Liver (tissue), 3 donors: ENCODE measurements at regions not wholly inside any gene's neighbourhood (a gene's known extent, or its start where the extent isn't known, plus 50 kb on each side); places are given as distances from the start of the nearest gene placed in this dataset.

Source experiments
- REST ChIP-seq: IDR thresholded peaks from 2 replicates; pipeline ENCODE4 v1.6.1; 2016; ENCODE audit warnings: antibody characterized with exemption, mild to moderate bottlenecking
- SP1 ChIP-seq: IDR thresholded peaks from 2 replicates; pipeline ENCODE4 v1.6.1; 2018; ENCODE audit warnings: antibody characterized with exemption, mild to moderate bottlenecking
- YY1 ChIP-seq: IDR thresholded peaks from 2 replicates; pipeline ENCODE4 v1.6.1; 2016; ENCODE audit warnings: antibody characterized with exemption, mild to moderate bottlenecking
- TF ChIP-seq, protein P1 (sequence below): fragments of 150-350 bp; IDR thresholded peaks from 2 replicates; pipeline ENCODE4 v1.5.1; 2017; ENCODE audit warnings: improper control_type of control experiment, low read depth, low read length; ENCODE audit not compliant: missing input control
- donor health status: healthy.
- donor health status: healthy.

DNA sequence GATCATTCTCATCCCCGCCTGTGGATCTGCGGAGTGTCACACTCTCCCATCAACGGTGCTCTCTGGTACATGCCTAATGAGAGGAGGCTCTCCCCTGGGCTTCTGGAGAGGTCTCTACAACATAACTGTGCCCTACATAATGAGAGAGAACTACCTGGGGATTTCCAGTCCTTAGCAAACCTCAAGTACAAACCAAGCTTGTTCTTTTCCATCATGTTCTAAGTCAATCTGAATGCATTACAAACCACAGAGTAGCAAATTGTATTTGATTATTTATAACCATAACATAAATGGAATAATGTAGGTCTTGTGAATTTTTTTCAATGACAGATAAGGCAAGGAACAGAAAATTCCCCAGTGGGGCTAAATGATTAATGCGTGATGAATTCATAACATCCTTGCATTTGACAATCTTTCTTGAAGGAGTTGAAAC lies 412.4 kb upstream of the NRP1 start:
- TF ChIP-seq SP1 (no peak), REST (no peak), YY1 (no peak)
- TF ChIP-seq, protein P1, sequence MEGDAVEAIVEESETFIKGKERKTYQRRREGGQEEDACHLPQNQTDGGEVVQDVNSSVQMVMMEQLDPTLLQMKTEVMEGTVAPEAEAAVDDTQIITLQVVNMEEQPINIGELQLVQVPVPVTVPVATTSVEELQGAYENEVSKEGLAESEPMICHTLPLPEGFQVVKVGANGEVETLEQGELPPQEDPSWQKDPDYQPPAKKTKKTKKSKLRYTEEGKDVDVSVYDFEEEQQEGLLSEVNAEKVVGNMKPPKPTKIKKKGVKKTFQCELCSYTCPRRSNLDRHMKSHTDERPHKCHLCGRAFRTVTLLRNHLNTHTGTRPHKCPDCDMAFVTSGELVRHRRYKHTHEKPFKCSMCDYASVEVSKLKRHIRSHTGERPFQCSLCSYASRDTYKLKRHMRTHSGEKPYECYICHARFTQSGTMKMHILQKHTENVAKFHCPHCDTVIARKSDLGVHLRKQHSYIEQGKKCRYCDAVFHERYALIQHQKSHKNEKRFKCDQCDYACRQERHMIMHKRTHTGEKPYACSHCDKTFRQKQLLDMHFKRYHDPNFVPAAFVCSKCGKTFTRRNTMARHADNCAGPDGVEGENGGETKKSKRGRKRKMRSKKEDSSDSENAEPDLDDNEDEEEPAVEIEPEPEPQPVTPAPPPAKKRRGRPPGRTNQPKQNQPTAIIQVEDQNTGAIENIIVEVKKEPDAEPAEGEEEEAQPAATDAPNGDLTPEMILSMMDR, result no peak
